ENCODE measurements at regions not wholly inside any gene's neighbourhood (a gene's known extent, or its start where the extent isn't known, plus 50 kb on each side); places are given as distances from the start of the nearest gene placed in this dataset.

GRCh38 chr3:189455641-189456417, 175.4 kb upstream of the TP63 start:
- no peak for DNase-seq (ENCODE audit: low read depth)

- no peak for DNase-seq (ENCODE audit: low read depth)
Measured at GRCh38 chr3:189457201-189457607, 174.0 kb upstream of the TP63 start.

GRCh38 chr3:189457631-189458412, 173.4 kb upstream of the TP63 start:
- no peak for DNase-seq (ENCODE audit: low read depth)

- DNase-seq (ENCODE audit: low read depth): no peak
Measured at GRCh38 chr3:189458528-189458927, 172.7 kb upstream of the TP63 start.

- no peak for DNase-seq (ENCODE audit: low read depth)
Measured at GRCh38 chr3:189459231-189459630, 172.0 kb upstream of the TP63 start.

- DNase-seq (ENCODE audit: low read depth): no peak
Measured at GRCh38 chr3:189460511-189460910, 170.7 kb upstream of the TP63 start.

- DNase-seq (ENCODE audit: low read depth): no peak
Measured at GRCh38 chr3:189464799-189465198, 166.4 kb upstream of the TP63 start.

GRCh38 chr3:189466004-189466403, 165.2 kb upstream of the TP63 start:
- no peak for DNase-seq (ENCODE audit: low read depth)

- DNase-seq (ENCODE audit: low read depth): no peak
Measured at GRCh38 chr3:189467451-189467850, 163.7 kb upstream of the TP63 start.

- no peak for DNase-seq (ENCODE audit: low read depth)
Measured at GRCh38 chr3:189474944-189475343, 156.2 kb upstream of the TP63 start.

GRCh38 chr3:189477614-189478013, 153.6 kb upstream of the TP63 start:
- no peak for DNase-seq (ENCODE audit: low read depth)

GRCh38 chr3:189486556-189486955, 144.6 kb upstream of the TP63 start:
- DNase-seq (ENCODE audit: low read depth): no peak

- DNase-seq (ENCODE audit: low read depth): no peak
Measured at GRCh38 chr3:189488241-189488767, 142.9 kb upstream of the TP63 start.

GRCh38 chr3:189490337-189490736, 140.9 kb upstream of the TP63 start:
- DNase-seq (ENCODE audit: low read depth): no peak

- no peak for DNase-seq (ENCODE audit: low read depth)
Measured at GRCh38 chr3:189490749-189491148, 140.4 kb upstream of the TP63 start.

GRCh38 chr3:189491831-189492230, 139.4 kb upstream of the TP63 start:
- DNase-seq (ENCODE audit: low read depth): no peak

- no peak for DNase-seq (ENCODE audit: low read depth)
Measured at GRCh38 chr3:189493271-189493670, 137.9 kb upstream of the TP63 start.

- no peak for DNase-seq (ENCODE audit: low read depth)
Measured at GRCh38 chr3:189494632-189495031, 136.6 kb upstream of the TP63 start.

- DNase-seq (ENCODE audit: low read depth): no peak
Measured at GRCh38 chr3:189496375-189497138, 134.6 kb upstream of the TP63 start.

GRCh38 chr3:189498995-189499704, 132.0 kb upstream of the TP63 start:
- DNase-seq (ENCODE audit: low read depth): no peak

- DNase-seq (ENCODE audit: low read depth): no peak
Measured at GRCh38 chr3:189500299-189500698, 130.9 kb upstream of the TP63 start.
